GM12878 (cell line): ENCODE measurements at regions not wholly inside any gene's neighbourhood (a gene's known extent, or its start where the extent isn't known, plus 50 kb on each side); places are given as distances from the start of the nearest gene placed in this dataset.

Experiments used
- ATAC-seq: fragments of 200-7000 bp; cut with Tn5 transposase; 3 replicates; pipeline ENCODE4 v1.9.1; 2020; ENCODE audit warnings: mild to moderate bottlenecking, moderate library complexity
- BruUV-seq: library from RNA; stranded (reverse); fragments of 400-500 nt; replicated peaks from 2 replicates; lab custom pipeline; 2021; lab: Mats Ljungman, UMichigan
- CTCF ChIA-PET: fragments of 300-600 bp; sonication (Branson Sonifier 250); formaldehyde crosslinking; extraction: SDS; loops from one replicate; lab custom pipeline; 2021; ENCODE audit warnings: inconsistent platforms; lab: Yijun Ruan, JAX
- POLR2A ChIA-PET: fragments of 350-600 bp; formaldehyde crosslinking; extraction: SDS; loops from one replicate; lab custom pipeline; 2021; ENCODE audit warnings: inconsistent platforms; lab: Charles Lee
- RAD21 ChIA-PET: fragments of 300-600 bp; sonication (Branson Sonifier 250); formaldehyde crosslinking; loops from one replicate; lab custom pipeline; 2023; ENCODE audit warnings: antibody characterized with exemption; ENCODE audit not compliant: unreplicated experiment; lab: Charles Lee
- SMC1A ChIA-PET: fragments of 300-600 bp; sonication (Branson Sonifier 250); formaldehyde crosslinking; loops from one replicate; lab custom pipeline; 2023; ENCODE audit not compliant: unreplicated experiment, uncharacterized antibody; lab: Charles Lee
- DNase-seq: peaks from one replicate; pipeline ENCODE4 v3.0.0-alpha.2; 2011; ENCODE audit warnings: low read depth, low spot score
- FAIRE-seq: peaks from 3 replicates; lab custom pipeline; 2011; peaks lifted over from hg19 to GRCh38; lab: Jason Lieb, UNC
- H2AFZ ChIP-seq: 2 replicates; pipeline ENCODE4 v1.6.0; 2011; ENCODE audit warnings: low read depth, low read length, control low read depth; ENCODE audit not compliant: control insufficient read depth
- H3K27ac ChIP-seq: 2 replicates; pipeline ENCODE4 v1.5.1; 2011; ENCODE audit warnings: control low read depth; ENCODE audit not compliant: control insufficient read depth, insufficient read depth
- H3K27me3 ChIP-seq, 2 experiments: replicated peaks in 1 of 2; 2 replicates each; pipeline versions ENCODE4 v1.6.0 to v1.6.1; 2011; ENCODE audit warnings: low read length in 1 of 2; ENCODE audit not compliant: control insufficient read depth in 2 of 2, insufficient read depth in 2 of 2
- H3K36me3 ChIP-seq, 2 experiments: 2 replicates each; pipeline ENCODE4 v1.5.1; 2011; ENCODE audit warnings: low read length in 1 of 2; ENCODE audit not compliant: control insufficient read depth in 2 of 2, insufficient read depth in 2 of 2
- H3K4me1 ChIP-seq: 2 replicates; pipeline ENCODE4 v1.6.1; 2011; ENCODE audit warnings: mild to moderate bottlenecking, low read length, moderate library complexity, mixed read lengths; ENCODE audit not compliant: control insufficient read depth, insufficient read depth
- H3K4me2 ChIP-seq: 2 replicates; pipeline ENCODE4 v1.6.0; 2011; ENCODE audit warnings: control low read depth; ENCODE audit not compliant: control insufficient read depth, insufficient read depth
- H3K4me3 ChIP-seq: fragments of 200-600 bp; sonication (generic); 2 replicates; pipeline ENCODE4 v1.5.1; 2016
- H3K79me2 ChIP-seq: 2 replicates; pipeline ENCODE4 v1.6.0; 2011; ENCODE audit warnings: low read length; ENCODE audit not compliant: control insufficient read depth, insufficient read depth
- H3K9ac ChIP-seq: 2 replicates; pipeline ENCODE4 v1.8.0; 2011; ENCODE audit warnings: low read length, control low read depth, mixed read lengths; ENCODE audit not compliant: control insufficient read depth, insufficient read depth
- H3K9me3 ChIP-seq: replicated peaks from 3 replicates; pipeline ENCODE4 v1.5.1; 2011; ENCODE audit warnings: mild to moderate bottlenecking, low read length; ENCODE audit not compliant: control insufficient read depth, insufficient read depth
- H4K20me1 ChIP-seq: 2 replicates; pipeline ENCODE4 v1.6.0; 2011; ENCODE audit not compliant: control insufficient read depth, insufficient read depth
- BMI1 ChIP-seq: fragments of 450-650 bp; IDR thresholded peaks from 2 replicates; pipeline ENCODE4 v1.6.1; 2016; ENCODE audit warnings: mild to moderate bottlenecking, moderate library complexity, borderline replicate concordance
- CBFB ChIP-seq: IDR thresholded peaks from 2 replicates; pipeline ENCODE4 v1.6.1; 2016; ENCODE audit warnings: antibody characterized with exemption, low read depth
- CBX5 ChIP-seq: sonication (generic); IDR thresholded peaks from 2 replicates; pipeline ENCODE4 v1.6.1; 2016; ENCODE audit warnings: low read depth, moderate library complexity, mild to moderate bottlenecking, inconsistent platforms
- EGR1 ChIP-seq, 2 experiments: IDR thresholded peaks; 1 replicate in 1 of 2; 2 replicates in 1 of 2; pipeline ENCODE4 v1.6.1; 2011 to 2012; ENCODE audit warnings: low read depth in 2 of 2, low read length in 2 of 2, borderline replicate concordance in 1 of 2, mild to moderate bottlenecking in 1 of 2, moderate library complexity in 1 of 2
- JUNB ChIP-seq: IDR thresholded peaks from 2 replicates; pipeline ENCODE4 v1.6.1; 2016; ENCODE audit warnings: antibody characterized with exemption, mild to moderate bottlenecking
- JUND ChIP-seq: IDR thresholded peaks from 2 replicates; pipeline ENCODE4 v1.6.1; 2012; ENCODE audit warnings: low read depth, mild to moderate bottlenecking, low read length, improper control_type of control experiment, moderate library complexity
- KDM1A ChIP-seq: fragments of 200-600 bp; sonication (generic); IDR thresholded peaks from 2 replicates; pipeline ENCODE4 v1.6.1; 2016; ENCODE audit warnings: borderline replicate concordance
- NR2C1 ChIP-seq: fragments of 450-650 bp; IDR thresholded peaks from 2 replicates; pipeline ENCODE4 v1.6.1; 2017; ENCODE audit warnings: antibody characterized with exemption, mild to moderate bottlenecking, moderate library complexity
- NR2F1 ChIP-seq: fragments of 450-650 bp; conservative IDR thresholded peaks from 2 replicates; pipeline ENCODE4 v1.6.1; 2017; ENCODE audit warnings: mild to moderate bottlenecking
- RCOR1 ChIP-seq: conservative IDR thresholded peaks from 2 replicates; pipeline ENCODE4 v1.6.1; 2012; ENCODE audit warnings: low read depth, low read length, improper control_type of control experiment
- SIX5 ChIP-seq: IDR thresholded peaks from 2 replicates; pipeline ENCODE4 v1.6.1; 2011; ENCODE audit warnings: mild to moderate bottlenecking, low read depth, low read length, moderate library complexity; ENCODE audit not compliant: severe bottlenecking
- TAF1 ChIP-seq: IDR thresholded peaks from 2 replicates; pipeline ENCODE4 v1.6.1; 2011; ENCODE audit warnings: mild to moderate bottlenecking, low read depth, low read length, borderline replicate concordance
- YY1 ChIP-seq: IDR thresholded peaks from 2 replicates; pipeline ENCODE4 v1.6.1; 2011; ENCODE audit warnings: low read depth, mild to moderate bottlenecking, low read length
- ZNF384 ChIP-seq: IDR thresholded peaks from 2 replicates; pipeline ENCODE4 v1.6.1; 2012; ENCODE audit warnings: low read depth, mild to moderate bottlenecking, low read length, improper control_type of control experiment, borderline replicate concordance
- in situ Hi-C: fragments of 300-500 bp; cut with MboI; formaldehyde crosslinking; loops from 9 replicates; pipeline ENCODE4 v1.14.3; 2018; ENCODE audit warnings: mixed read lengths
- intact Hi-C: fragments of 100-400 bp; cut with micrococcal nuclease; formaldehyde crosslinking; loops from one replicate; pipeline ENCODE4 v1.14.2; 2022; ENCODE audit not compliant: unreplicated experiment
- TF ChIP-seq, protein P1 (sequence below): fragments of 450-650 bp; IDR thresholded peaks from 2 replicates; pipeline ENCODE4 v1.6.1; 2014; ENCODE audit warnings: mild to moderate bottlenecking
- TF ChIP-seq, protein P2 (sequence below): fragments of 450-650 bp; IDR thresholded peaks from 2 replicates; pipeline ENCODE4 v1.6.1; 2017; ENCODE audit warnings: mild to moderate bottlenecking, moderate library complexity
- TF ChIP-seq, protein P3 (sequence below), 3 experiments: IDR thresholded peaks in 2 of 3; conservative IDR thresholded peaks in 1 of 3; 2 replicates each; pipeline ENCODE4 v1.5.1; 2011; ENCODE audit warnings: low read depth in 3 of 3, low read length in 3 of 3, mild to moderate bottlenecking in 3 of 3, control low read depth in 2 of 3, moderate library complexity in 2 of 3, inconsistent platforms in 1 of 3, mixed read lengths in 1 of 3; ENCODE audit not compliant: control insufficient read depth in 2 of 3, insufficient read depth in 1 of 3; ENCODE audit errors: extremely low read depth in 1 of 3
- TF ChIP-seq, protein P4 (sequence below): fragments of 450-650 bp; IDR thresholded peaks from 2 replicates; pipeline ENCODE4 v1.6.1; 2017; ENCODE audit warnings: mild to moderate bottlenecking, low read depth, inconsistent platforms; ENCODE audit not compliant: poor library complexity, severe bottlenecking

GRCh38 chr10:109480836-109481235 lies 442.5 kb downstream of the XPNPEP1 start:
- no peak for ATAC-seq
- H3K27ac ChIP-seq: no peak overlapping the region
- in situ Hi-C loops (no loop called here), intact Hi-C loops (no loop called here)
- no peaks in the 10 kb centered on the region for H3K27me3 ChIP-seq
- DNase-seq: no peak
- no peaks in the 10 kb centered on the region for H3K9me3 ChIP-seq
- ChIA-PET CTCF (no interaction called here), SMC1A (interaction anchor here (1.5 kb wide), 1 partner anchor 20 kb away, joined by 4 read pairs; no protein-coding TSS in a partner anchor), RAD21 (no interaction called here), POLR2A (no interaction called here)
- H3K4me2 ChIP-seq: no peak overlapping the region
- H3K36me3 ChIP-seq: no peaks in the 10 kb centered on the region
- H3K9ac ChIP-seq: no peak overlapping the region
- no peak overlapping the region for H3K4me3 ChIP-seq
- no peaks in the 10 kb centered on the region for H3K4me1 ChIP-seq
- H3K79me2 ChIP-seq: no peaks in the 10 kb centered on the region
- H4K20me1 ChIP-seq: no peaks in the 10 kb centered on the region
- no TSS peak for BruUV-seq
- no peak overlapping the region for H2AFZ ChIP-seq
- FAIRE-seq: no peak
- TF ChIP-seq CBX5 (no peak), NR2F1 (no peak), NR2C1 (no peak), CBFB (no peak), KDM1A (no peak), BMI1 (no peak), SIX5 (no peak), RCOR1 (no peak), JUNB (no peak), EGR1 (IDR thresholded peaks at IDR 0.05; ENCODE audit: borderline replicate concordance in 1 of 2, low read depth in 2 of 2, low read length in 2 of 2) (no peak), JUND (no peak), ZNF384 (no peak), TAF1 (no peak), YY1 (no peak)
- TF ChIP-seq, protein P1, sequence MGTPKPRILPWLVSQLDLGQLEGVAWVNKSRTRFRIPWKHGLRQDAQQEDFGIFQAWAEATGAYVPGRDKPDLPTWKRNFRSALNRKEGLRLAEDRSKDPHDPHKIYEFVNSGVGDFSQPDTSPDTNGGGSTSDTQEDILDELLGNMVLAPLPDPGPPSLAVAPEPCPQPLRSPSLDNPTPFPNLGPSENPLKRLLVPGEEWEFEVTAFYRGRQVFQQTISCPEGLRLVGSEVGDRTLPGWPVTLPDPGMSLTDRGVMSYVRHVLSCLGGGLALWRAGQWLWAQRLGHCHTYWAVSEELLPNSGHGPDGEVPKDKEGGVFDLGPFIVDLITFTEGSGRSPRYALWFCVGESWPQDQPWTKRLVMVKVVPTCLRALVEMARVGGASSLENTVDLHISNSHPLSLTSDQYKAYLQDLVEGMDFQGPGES: no peak
- TF ChIP-seq, protein P2, sequence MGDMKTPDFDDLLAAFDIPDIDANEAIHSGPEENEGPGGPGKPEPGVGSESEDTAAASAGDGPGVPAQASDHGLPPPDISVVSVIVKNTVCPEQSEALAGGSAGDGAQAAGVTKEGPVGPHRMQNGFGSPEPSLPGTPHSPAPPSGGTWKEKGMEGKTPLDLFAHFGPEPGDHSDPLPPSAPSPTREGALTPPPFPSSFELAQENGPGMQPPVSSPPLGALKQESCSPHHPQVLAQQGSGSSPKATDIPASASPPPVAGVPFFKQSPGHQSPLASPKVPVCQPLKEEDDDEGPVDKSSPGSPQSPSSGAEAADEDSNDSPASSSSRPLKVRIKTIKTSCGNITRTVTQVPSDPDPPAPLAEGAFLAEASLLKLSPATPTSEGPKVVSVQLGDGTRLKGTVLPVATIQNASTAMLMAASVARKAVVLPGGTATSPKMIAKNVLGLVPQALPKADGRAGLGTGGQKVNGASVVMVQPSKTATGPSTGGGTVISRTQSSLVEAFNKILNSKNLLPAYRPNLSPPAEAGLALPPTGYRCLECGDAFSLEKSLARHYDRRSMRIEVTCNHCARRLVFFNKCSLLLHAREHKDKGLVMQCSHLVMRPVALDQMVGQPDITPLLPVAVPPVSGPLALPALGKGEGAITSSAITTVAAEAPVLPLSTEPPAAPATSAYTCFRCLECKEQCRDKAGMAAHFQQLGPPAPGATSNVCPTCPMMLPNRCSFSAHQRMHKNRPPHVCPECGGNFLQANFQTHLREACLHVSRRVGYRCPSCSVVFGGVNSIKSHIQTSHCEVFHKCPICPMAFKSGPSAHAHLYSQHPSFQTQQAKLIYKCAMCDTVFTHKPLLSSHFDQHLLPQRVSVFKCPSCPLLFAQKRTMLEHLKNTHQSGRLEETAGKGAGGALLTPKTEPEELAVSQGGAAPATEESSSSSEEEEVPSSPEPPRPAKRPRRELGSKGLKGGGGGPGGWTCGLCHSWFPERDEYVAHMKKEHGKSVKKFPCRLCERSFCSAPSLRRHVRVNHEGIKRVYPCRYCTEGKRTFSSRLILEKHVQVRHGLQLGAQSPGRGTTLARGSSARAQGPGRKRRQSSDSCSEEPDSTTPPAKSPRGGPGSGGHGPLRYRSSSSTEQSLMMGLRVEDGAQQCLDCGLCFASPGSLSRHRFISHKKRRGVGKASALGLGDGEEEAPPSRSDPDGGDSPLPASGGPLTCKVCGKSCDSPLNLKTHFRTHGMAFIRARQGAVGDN: no peak
- TF ChIP-seq, protein P3, sequence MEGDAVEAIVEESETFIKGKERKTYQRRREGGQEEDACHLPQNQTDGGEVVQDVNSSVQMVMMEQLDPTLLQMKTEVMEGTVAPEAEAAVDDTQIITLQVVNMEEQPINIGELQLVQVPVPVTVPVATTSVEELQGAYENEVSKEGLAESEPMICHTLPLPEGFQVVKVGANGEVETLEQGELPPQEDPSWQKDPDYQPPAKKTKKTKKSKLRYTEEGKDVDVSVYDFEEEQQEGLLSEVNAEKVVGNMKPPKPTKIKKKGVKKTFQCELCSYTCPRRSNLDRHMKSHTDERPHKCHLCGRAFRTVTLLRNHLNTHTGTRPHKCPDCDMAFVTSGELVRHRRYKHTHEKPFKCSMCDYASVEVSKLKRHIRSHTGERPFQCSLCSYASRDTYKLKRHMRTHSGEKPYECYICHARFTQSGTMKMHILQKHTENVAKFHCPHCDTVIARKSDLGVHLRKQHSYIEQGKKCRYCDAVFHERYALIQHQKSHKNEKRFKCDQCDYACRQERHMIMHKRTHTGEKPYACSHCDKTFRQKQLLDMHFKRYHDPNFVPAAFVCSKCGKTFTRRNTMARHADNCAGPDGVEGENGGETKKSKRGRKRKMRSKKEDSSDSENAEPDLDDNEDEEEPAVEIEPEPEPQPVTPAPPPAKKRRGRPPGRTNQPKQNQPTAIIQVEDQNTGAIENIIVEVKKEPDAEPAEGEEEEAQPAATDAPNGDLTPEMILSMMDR (IDR thresholded peaks at IDR 0.05 in 2 of 3, conservative IDR thresholded peaks at IDR 0.05 in 1 of 3; ENCODE audit: control insufficient read depth in 2 of 3, extremely low read depth in 1 of 3, insufficient read depth in 1 of 3, low read depth in 3 of 3, low read length in 3 of 3): no peak
- TF ChIP-seq, protein P4, sequence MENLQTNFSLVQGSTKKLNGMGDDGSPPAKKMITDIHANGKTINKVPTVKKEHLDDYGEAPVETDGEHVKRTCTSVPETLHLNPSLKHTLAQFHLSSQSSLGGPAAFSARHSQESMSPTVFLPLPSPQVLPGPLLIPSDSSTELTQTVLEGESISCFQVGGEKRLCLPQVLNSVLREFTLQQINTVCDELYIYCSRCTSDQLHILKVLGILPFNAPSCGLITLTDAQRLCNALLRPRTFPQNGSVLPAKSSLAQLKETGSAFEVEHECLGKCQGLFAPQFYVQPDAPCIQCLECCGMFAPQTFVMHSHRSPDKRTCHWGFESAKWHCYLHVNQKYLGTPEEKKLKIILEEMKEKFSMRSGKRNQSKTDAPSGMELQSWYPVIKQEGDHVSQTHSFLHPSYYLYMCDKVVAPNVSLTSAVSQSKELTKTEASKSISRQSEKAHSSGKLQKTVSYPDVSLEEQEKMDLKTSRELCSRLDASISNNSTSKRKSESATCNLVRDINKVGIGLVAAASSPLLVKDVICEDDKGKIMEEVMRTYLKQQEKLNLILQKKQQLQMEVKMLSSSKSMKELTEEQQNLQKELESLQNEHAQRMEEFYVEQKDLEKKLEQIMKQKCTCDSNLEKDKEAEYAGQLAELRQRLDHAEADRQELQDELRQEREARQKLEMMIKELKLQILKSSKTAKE: no peak
